PC-3 (cell line): ENCODE measurements at regions not wholly inside any gene's neighbourhood (a gene's known extent, or its start where the extent isn't known, plus 50 kb on each side); places are given as distances from the start of the nearest gene placed in this dataset.
A peak's percentile ranks its signal among the peaks of the same experiment; 100 is the strongest.
"Not testable (repeated sequence)": the region's sequence is repeated elsewhere in the genome, so short reads cannot be mapped to it uniquely, and the experiment has no call there.

Source experiments
- ATAC-seq: fragments of 200-7000 bp; cut with Tn5 transposase; 2 replicates; pipeline ENCODE4 v1.9.1; 2020; ENCODE audit warnings: mild to moderate bottlenecking, moderate library complexity
- BruUV-seq: library from RNA; stranded (reverse); fragments of 400-500 nt; replicated peaks from 2 replicates; lab custom pipeline; 2021; lab: Mats Ljungman, UMichigan
- CTCF ChIA-PET: fragments of 300-600 bp; sonication (Branson Sonifier 250); formaldehyde crosslinking; loops from one replicate; lab custom pipeline; 2022; ENCODE audit warnings: antibody characterized with exemption; lab: Charles Lee
- POLR2A ChIA-PET: fragments of 300-600 bp; sonication (Branson Sonifier 250); formaldehyde crosslinking; loops from one replicate; lab custom pipeline; 2022; ENCODE audit warnings: antibody characterized with exemption; ENCODE audit not compliant: unreplicated experiment; lab: Charles Lee
- DNase-seq: peaks from one replicate; pipeline ENCODE4 v3.0.0-alpha.2; 2015
- H2AFZ ChIP-seq: fragments of 300-600 bp; sonication (generic); 2 replicates; pipeline ENCODE4 v1.6.0; 2016; ENCODE audit warnings: antibody characterized with exemption, low read length
- H3F3A ChIP-seq: fragments of 300-600 bp; sonication (generic); one replicate; pipeline ENCODE4 v1.6.0; 2017; ENCODE audit warnings: antibody characterized with exemption, low read length, control low read depth, mild to moderate bottlenecking; ENCODE audit not compliant: unreplicated experiment
- H3K27ac ChIP-seq: fragments of 300-600 bp; sonication (generic); 2 replicates; pipeline ENCODE4 v1.5.1; 2016; ENCODE audit warnings: mild to moderate bottlenecking, low read length
- H3K27me3 ChIP-seq: fragments of 300-600 bp; sonication (generic); 2 replicates; pipeline ENCODE4 v1.6.1; 2016; ENCODE audit warnings: low read length, mixed read lengths
- H3K36me3 ChIP-seq: fragments of 300-600 bp; sonication (generic); 2 replicates; pipeline ENCODE4 v1.6.1; 2016; ENCODE audit warnings: low read depth, mixed run types, low read length, mixed read lengths
- H3K4me1 ChIP-seq: fragments of 300-600 bp; sonication (generic); 2 replicates; pipeline ENCODE4 v1.5.1; 2016; ENCODE audit warnings: low read length; ENCODE audit not compliant: insufficient read depth
- H3K4me2 ChIP-seq: fragments of 300-600 bp; sonication (generic); 2 replicates; pipeline ENCODE4 v1.6.0; 2016; ENCODE audit warnings: low read length
- H3K4me3 ChIP-seq: fragments of 300-600 bp; sonication (generic); 2 replicates; pipeline ENCODE4 v1.5.1; 2016; ENCODE audit warnings: mild to moderate bottlenecking, low read length, mixed read lengths
- H3K79me2 ChIP-seq: fragments of 300-600 bp; sonication (generic); 2 replicates; pipeline ENCODE4 v1.6.1; 2017; ENCODE audit warnings: low read length, mixed read lengths
- H3K9ac ChIP-seq: fragments of 300-600 bp; sonication (generic); 2 replicates; pipeline ENCODE4 v1.6.0; 2016; ENCODE audit warnings: mild to moderate bottlenecking, low read length
- H3K9me2 ChIP-seq: fragments of 300-600 bp; sonication (generic); replicated peaks from 2 replicates; pipeline ENCODE4 v1.6.1; 2016; ENCODE audit warnings: mixed run types, low read length, mixed read lengths
- H3K9me3 ChIP-seq: fragments of 300-600 bp; sonication (generic); 2 replicates; pipeline ENCODE4 v1.6.1; 2016; ENCODE audit warnings: low read length, mixed read lengths
- H4K20me1 ChIP-seq: fragments of 300-600 bp; sonication (generic); 2 replicates; pipeline ENCODE4 v1.6.1; 2016; ENCODE audit warnings: low read length, mixed read lengths
- CTCF ChIP-seq: fragments of 300-600 bp; sonication (generic); conservative IDR thresholded peaks from 2 replicates; pipeline ENCODE4 v1.5.1; 2017; ENCODE audit warnings: antibody characterized with exemption, low read depth, mild to moderate bottlenecking, low read length
- EZH2 ChIP-seq: fragments of 300-600 bp; sonication (generic); IDR thresholded peaks from one replicate; pipeline ENCODE4 v1.6.1; 2017; ENCODE audit warnings: antibody characterized with exemption, mild to moderate bottlenecking, low read length; ENCODE audit not compliant: unreplicated experiment
- EZH2phosphoT487 ChIP-seq: fragments of 300-600 bp; sonication (generic); IDR thresholded peaks from 2 replicates; pipeline ENCODE4 v1.6.1; 2018; ENCODE audit warnings: mild to moderate bottlenecking, antibody characterized with exemption, low read length, borderline replicate concordance
- intact Hi-C: fragments of 100-400 bp; cut with micrococcal nuclease; formaldehyde crosslinking; loops from 2 replicates; pipeline ENCODE4 v1.9.0; 2023

DNA sequence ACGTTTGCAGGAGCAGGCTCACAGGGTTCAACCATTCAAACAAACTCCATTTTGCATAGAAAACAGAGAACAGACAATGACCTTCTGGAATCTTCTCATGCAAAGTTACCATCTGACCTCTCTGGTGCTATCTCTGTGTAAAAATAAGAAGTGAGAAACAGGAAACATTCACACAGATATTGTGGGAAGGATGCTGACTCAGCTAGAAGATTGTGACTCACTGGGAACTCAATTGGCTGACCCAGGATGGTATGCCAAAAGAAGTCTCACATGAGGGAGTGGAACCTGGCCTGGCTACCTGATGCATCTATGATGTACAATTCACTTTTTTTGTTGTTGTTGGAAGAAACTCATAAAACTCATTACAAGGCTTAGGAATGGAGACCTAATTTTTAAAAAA is 61.1 kb upstream of the TBX18 start:
- Histone ChIP-seq H3K36me3 (no peaks in the 10 kb centered on the region), H2AFZ (no peak overlapping the region), H3F3A (no peaks in the 10 kb centered on the region), H3K9me2 (no peaks in the 10 kb centered on the region), H3K4me3 (no peak overlapping the region), H3K4me2 (no peak overlapping the region), H3K9me3 (no peaks in the 10 kb centered on the region), H3K27ac (no peak overlapping the region), H3K79me2 (no peaks in the 10 kb centered on the region), H3K27me3 (no peaks in the 10 kb centered on the region), H4K20me1 (no peaks in the 10 kb centered on the region), H3K4me1 (no peaks in the 10 kb centered on the region), H3K9ac (no peak overlapping the region)
- ChIA-PET CTCF (no interaction called here), POLR2A (no interaction called here)
- TF ChIP-seq EZH2 (no peak), CTCF (no peak), EZH2phosphoT487 (no peak)
- DNase-seq: peak; percentile 45
- intact Hi-C loops: no loop called here
- no TSS peak for BruUV-seq
- ATAC-seq: 0 out of 2 replicates have a peak, but pooled peaks have one; percentile 18

- BruUV-seq, H3K9ac ChIP-seq, H3K9me3 ChIP-seq, H3K4me3 ChIP-seq, CTCF ChIA-PET, H3K4me2 ChIP-seq, ATAC-seq, H3K9me2 ChIP-seq, intact Hi-C loops, H2AFZ ChIP-seq, H3K4me1 ChIP-seq, H4K20me1 ChIP-seq, H3K36me3 ChIP-seq, H3K27ac ChIP-seq, H3F3A ChIP-seq, H3K27me3 ChIP-seq, H3K79me2 ChIP-seq, POLR2A ChIA-PET, DNase-seq: not testable (repeated sequence)
These were observed 56.9 kb upstream of the TBX18 start for GRCh38 chr6:84821314-84821713.

GRCh38 chr6:84816741-84817140 is 52.3 kb upstream of the TBX18 start:
- no peak overlapping the region for H3K9ac ChIP-seq
- H4K20me1 ChIP-seq: no peaks in the 10 kb centered on the region
- no peak overlapping the region for H3K4me2 ChIP-seq
- H3F3A ChIP-seq: no peaks in the 10 kb centered on the region
- H3K27me3 ChIP-seq: no peaks in the 10 kb centered on the region
- no peaks in the 10 kb centered on the region for H3K9me2 ChIP-seq
- TF ChIP-seq EZH2: no peak
- TF ChIP-seq EZH2phosphoT487: no peak
- ChIA-PET POLR2A (no interaction called here), CTCF (no interaction called here)
- H3K79me2 ChIP-seq: no peaks in the 10 kb centered on the region
- no peak for DNase-seq
- no peaks in the 10 kb centered on the region for H3K9me3 ChIP-seq
- no peak for ATAC-seq
- no peaks in the 10 kb centered on the region for H3K36me3 ChIP-seq
- no peak overlapping the region for H3K4me3 ChIP-seq
- BruUV-seq: no TSS peak
- no peaks in the 10 kb centered on the region for H3K4me1 ChIP-seq
- H3K27ac ChIP-seq: no peak overlapping the region
- intact Hi-C loops: no loop called here
- no peak overlapping the region for H2AFZ ChIP-seq
